ENCODE measurements at regions not wholly inside any gene's neighbourhood (a gene's known extent, or its start where the extent isn't known, plus 50 kb on each side); places are given as distances from the start of the nearest gene placed in this dataset.

- TF ChIP-seq CTCF (IDR thresholded peaks at IDR 0.05) (no peak), POLR2A (IDR thresholded peaks at IDR 0.05) (no peak)
Observed at GRCh38 chr13:48155848-48156247, 60.9 kb upstream of the MED4 start.
